Astrocyte (in vitro differentiated cells and primary cell): ENCODE measurements at regions not wholly inside any gene's neighbourhood (a gene's known extent, or its start where the extent isn't known, plus 50 kb on each side); places are given as distances from the start of the nearest gene placed in this dataset.
A peak's percentile ranks its signal among the peaks of the same experiment; 100 is the strongest.

Experiments used
- DNase-seq: peaks from one replicate; pipeline ENCODE4 v3.0.0-alpha.2; 2010; ENCODE audit warnings: low read depth
- FAIRE-seq: peaks from 2 replicates; lab custom pipeline; 2011; peaks lifted over from hg19 to GRCh38; lab: Jason Lieb, UNC
- H2AFZ ChIP-seq: 2 replicates; pipeline ENCODE4 v1.6.0; 2012; ENCODE audit warnings: low read depth, low read length, inconsistent platforms
- H3K27ac ChIP-seq: 2 replicates; pipeline ENCODE4 v1.5.1; 2011; ENCODE audit warnings: low read depth, low read length, inconsistent platforms
- H3K27me3 ChIP-seq: 2 replicates; pipeline ENCODE4 v1.6.0; 2011; ENCODE audit warnings: low read length, inconsistent platforms; ENCODE audit not compliant: insufficient read depth
- H3K36me3 ChIP-seq: 2 replicates; pipeline ENCODE4 v1.5.1; 2011; ENCODE audit warnings: low read length, inconsistent platforms; ENCODE audit not compliant: insufficient read depth
- H3K4me1 ChIP-seq: 2 replicates; pipeline ENCODE4 v1.5.1; 2011; ENCODE audit warnings: low read length, inconsistent platforms; ENCODE audit not compliant: insufficient read depth
- H3K4me2 ChIP-seq: 2 replicates; pipeline ENCODE4 v1.6.0; 2012; ENCODE audit warnings: low read length, inconsistent platforms
- H3K4me3 ChIP-seq: 2 replicates; pipeline ENCODE4 v1.5.1; 2011; ENCODE audit warnings: low read depth, mild to moderate bottlenecking, low read length, inconsistent platforms; ENCODE audit not compliant: insufficient read depth
- H3K79me2 ChIP-seq: 2 replicates; pipeline ENCODE4 v1.6.0; 2012; ENCODE audit warnings: mild to moderate bottlenecking, low read length, inconsistent platforms; ENCODE audit not compliant: insufficient read depth
- H3K9ac ChIP-seq: 2 replicates; pipeline ENCODE4 v1.6.0; 2012; ENCODE audit warnings: mild to moderate bottlenecking, low read length, inconsistent platforms
- H3K9me3 ChIP-seq: 2 replicates; pipeline ENCODE4 v1.5.1; 2012; ENCODE audit warnings: low read depth, mild to moderate bottlenecking, low read length, inconsistent platforms; ENCODE audit not compliant: insufficient read depth
- H4K20me1 ChIP-seq: 2 replicates; pipeline ENCODE4 v1.6.0; 2012; ENCODE audit warnings: low read length, inconsistent platforms; ENCODE audit not compliant: insufficient read depth
- H3K27ac Mint-ChIP-seq: one replicate; pipeline ENCODE4 v1.8.0; 2021; ENCODE audit warnings: mild to moderate bottlenecking, mixed read lengths; ENCODE audit not compliant: unreplicated experiment
- H3K27me3 Mint-ChIP-seq: one replicate; pipeline ENCODE4 v1.8.0; 2021; ENCODE audit warnings: low read depth, mixed read lengths; ENCODE audit not compliant: unreplicated experiment
- H3K36me3 Mint-ChIP-seq: one replicate; pipeline ENCODE4 v1.8.0; 2021; ENCODE audit warnings: low read depth, mixed read lengths; ENCODE audit not compliant: unreplicated experiment
- H3K4me1 Mint-ChIP-seq: one replicate; pipeline ENCODE4 v1.8.0; 2021; ENCODE audit warnings: low read depth, mixed read lengths; ENCODE audit not compliant: unreplicated experiment
- H3K4me3 Mint-ChIP-seq: one replicate; pipeline ENCODE4 v1.8.0; 2021; ENCODE audit warnings: mild to moderate bottlenecking, moderate library complexity, mixed read lengths; ENCODE audit not compliant: unreplicated experiment
- H3K9me3 Mint-ChIP-seq: one replicate; pipeline ENCODE4 v1.8.0; 2021; ENCODE audit warnings: mild to moderate bottlenecking, mixed read lengths; ENCODE audit not compliant: unreplicated experiment
- CTCF ChIP-seq: IDR thresholded peaks from 2 replicates; pipeline ENCODE4 v1.5.1; 2011; ENCODE audit warnings: low read depth, mild to moderate bottlenecking, inconsistent platforms, low read length, moderate library complexity; ENCODE audit not compliant: insufficient read depth
- EZH2 ChIP-seq: IDR thresholded peaks from 2 replicates; pipeline ENCODE4 v1.6.1; 2012; ENCODE audit warnings: mild to moderate bottlenecking, low read length, inconsistent platforms; ENCODE audit not compliant: insufficient read depth

- no peaks in the 10 kb centered on the region for H3K36me3 Mint-ChIP-seq
- FAIRE-seq (peak; percentile 70), DNase-seq (peak; percentile 16)
- H3K4me3 ChIP-seq: no peak overlapping the region
- H3K27me3 ChIP-seq: no peaks in the 10 kb centered on the region
- peaks cover 4% of the 10 kb centered on the region for H3K9me3 ChIP-seq
- H3K9me3 Mint-ChIP-seq: peaks cover 2% of the 10 kb centered on the region
- peaks cover 7% of the 10 kb centered on the region for H3K4me1 Mint-ChIP-seq
- no peak overlapping the region for H3K9ac ChIP-seq
- H3K27ac Mint-ChIP-seq: peak overlapping the region; percentile 9
- no peaks in the 10 kb centered on the region for H4K20me1 ChIP-seq
- no peak overlapping the region for H3K27ac ChIP-seq
- no peaks in the 10 kb centered on the region for H3K36me3 ChIP-seq
- H3K27me3 Mint-ChIP-seq: peaks cover 22% of the 10 kb centered on the region
- H2AFZ ChIP-seq: no peak overlapping the region
- TF ChIP-seq EZH2 (no peak), CTCF (no peak)
- peaks cover 3% of the 10 kb centered on the region for H3K4me1 ChIP-seq
- H3K79me2 ChIP-seq: no peaks in the 10 kb centered on the region
- H3K4me3 Mint-ChIP-seq: no peak overlapping the region
- H3K4me2 ChIP-seq: peak overlapping the region; percentile 31
These were observed 127.2 kb upstream of the GSC start for GRCh38 chr14:94897082-94897481.

GRCh38 chr14:94893411-94894160, 123.7 kb upstream of the GSC start:
- H3K4me1 Mint-ChIP-seq: peaks cover 7% of the 10 kb centered on the region
- Histone ChIP-seq H4K20me1 (no peaks in the 10 kb centered on the region), H3K79me2 (no peaks in the 10 kb centered on the region), H3K36me3 (no peaks in the 10 kb centered on the region), H3K9ac (no peak overlapping the region), H3K9me3 (peaks cover 16% of the 10 kb centered on the region), H2AFZ (no peak overlapping the region), H3K27ac (no peak overlapping the region), H3K27me3 (no peaks in the 10 kb centered on the region), H3K4me2 (no peak overlapping the region), H3K4me3 (no peak overlapping the region), H3K4me1 (peaks cover 3% of the 10 kb centered on the region)
- no peak for TF ChIP-seq CTCF
- H3K27ac Mint-ChIP-seq: no peak overlapping the region
- no peaks in the 10 kb centered on the region for H3K36me3 Mint-ChIP-seq
- H3K27me3 Mint-ChIP-seq: peaks cover 20% of the 10 kb centered on the region
- DNase-seq (no peak), FAIRE-seq (no peak)
- H3K4me3 Mint-ChIP-seq: no peak overlapping the region
- peaks cover 2% of the 10 kb centered on the region for H3K9me3 Mint-ChIP-seq

GRCh38 chr14:94890785-94891184, 120.9 kb upstream of the GSC start:
- Mint-ChIP-seq H3K9me3 (no peaks in the 10 kb centered on the region), H3K4me3 (no peak overlapping the region), H3K27ac (no peak overlapping the region), H3K27me3 (peaks cover 35% of the 10 kb centered on the region), H3K4me1 (no peaks in the 10 kb centered on the region), H3K36me3 (no peaks in the 10 kb centered on the region)
- Histone ChIP-seq H4K20me1 (no peaks in the 10 kb centered on the region), H3K79me2 (no peaks in the 10 kb centered on the region), H3K9ac (no peak overlapping the region), H3K27me3 (no peaks in the 10 kb centered on the region), H3K9me3 (peaks cover 16% of the 10 kb centered on the region), H3K4me2 (no peak overlapping the region), H3K4me1 (no peaks in the 10 kb centered on the region), H3K36me3 (no peaks in the 10 kb centered on the region), H3K4me3 (no peak overlapping the region), H2AFZ (no peak overlapping the region), H3K27ac (no peak overlapping the region)
- FAIRE-seq (no peak), DNase-seq (no peak)
- TF ChIP-seq EZH2: no peak
- TF ChIP-seq CTCF: no peak
